ENCODE measurements at regions not wholly inside any gene's neighbourhood (a gene's known extent, or its start where the extent isn't known, plus 50 kb on each side); places are given as distances from the start of the nearest gene placed in this dataset.

GRCh38 chr3:107985496-107985895, 105.3 kb downstream of the CD47 start:
- 14 to 39% methylated on average over 4 of the region's 4 CpGs for WGBS, 2 donors
- no peak overlapping the region for H3K9ac ChIP-seq (ENCODE audit: insufficient read depth in 1 of 2, low read length in 2 of 2)
- ATAC-seq (ENCODE audit: insufficient read depth, low FRiP score) (no peak), DNase-seq (no peak)
- TF ChIP-seq, protein P1, sequence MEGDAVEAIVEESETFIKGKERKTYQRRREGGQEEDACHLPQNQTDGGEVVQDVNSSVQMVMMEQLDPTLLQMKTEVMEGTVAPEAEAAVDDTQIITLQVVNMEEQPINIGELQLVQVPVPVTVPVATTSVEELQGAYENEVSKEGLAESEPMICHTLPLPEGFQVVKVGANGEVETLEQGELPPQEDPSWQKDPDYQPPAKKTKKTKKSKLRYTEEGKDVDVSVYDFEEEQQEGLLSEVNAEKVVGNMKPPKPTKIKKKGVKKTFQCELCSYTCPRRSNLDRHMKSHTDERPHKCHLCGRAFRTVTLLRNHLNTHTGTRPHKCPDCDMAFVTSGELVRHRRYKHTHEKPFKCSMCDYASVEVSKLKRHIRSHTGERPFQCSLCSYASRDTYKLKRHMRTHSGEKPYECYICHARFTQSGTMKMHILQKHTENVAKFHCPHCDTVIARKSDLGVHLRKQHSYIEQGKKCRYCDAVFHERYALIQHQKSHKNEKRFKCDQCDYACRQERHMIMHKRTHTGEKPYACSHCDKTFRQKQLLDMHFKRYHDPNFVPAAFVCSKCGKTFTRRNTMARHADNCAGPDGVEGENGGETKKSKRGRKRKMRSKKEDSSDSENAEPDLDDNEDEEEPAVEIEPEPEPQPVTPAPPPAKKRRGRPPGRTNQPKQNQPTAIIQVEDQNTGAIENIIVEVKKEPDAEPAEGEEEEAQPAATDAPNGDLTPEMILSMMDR (IDR thresholded peaks at IDR 0.05; ENCODE audit: control extremely low read depth, extremely low read depth), result no peak
- H3K36me3 ChIP-seq (ENCODE audit: control insufficient read depth in 4 of 4, insufficient read depth in 4 of 4, low read length in 4 of 4), result no peaks in the 10 kb centered on the region
- peaks cover 11 to 65% (median 45%) of the 10 kb centered on the region in 5 donors for H3K4me1 ChIP-seq (ENCODE audit: control insufficient read depth in 5 of 5, insufficient read depth in 5 of 5, low read length in 5 of 5)
- no peak overlapping the region for H3K4me3 ChIP-seq
- H3K27ac ChIP-seq (ENCODE audit: low read depth in 1 of 2, low read length in 1 of 2), result no peak overlapping the region
- H3K9me3 ChIP-seq (ENCODE audit: control insufficient read depth in 4 of 4, insufficient read depth in 3 of 4, low read length in 3 of 4), result peaks cover 0 to 1% (median 0%) of the 10 kb centered on the region in 4 donors
- no peaks in the 10 kb centered on the region for H3K27me3 ChIP-seq (ENCODE audit: control insufficient read depth in 3 of 3, insufficient read depth in 3 of 3, low read length in 2 of 3)

DNA sequence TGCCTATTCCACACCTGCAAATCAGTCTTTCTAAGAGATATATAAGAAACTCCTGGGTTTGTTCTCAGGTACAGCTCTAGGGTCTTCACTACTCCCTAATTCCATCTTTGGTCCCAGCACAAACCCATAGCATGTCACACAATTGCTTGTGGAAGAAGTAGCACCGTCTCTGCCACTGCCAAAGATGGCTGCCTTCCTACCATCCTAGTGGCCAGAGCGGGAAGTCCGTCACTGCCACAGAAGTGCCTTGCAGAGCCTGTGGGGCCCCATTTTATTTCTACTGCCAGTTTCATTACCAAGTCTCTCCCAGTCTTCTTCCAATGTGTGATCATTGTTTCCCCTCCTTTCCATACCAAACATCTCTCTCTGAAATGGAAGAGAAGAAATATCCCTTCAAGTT, 107.6 kb downstream of the CD47 start:
- H3K4me1 ChIP-seq (ENCODE audit: control insufficient read depth in 5 of 5, insufficient read depth in 5 of 5, low read length in 5 of 5), result peaks cover 11 to 43% (median 33%) of the 10 kb centered on the region in 5 donors
- DNase-seq (no peak), ATAC-seq (ENCODE audit: insufficient read depth, low FRiP score) (no peak)
- no peaks in the 10 kb centered on the region for H3K36me3 ChIP-seq (ENCODE audit: control insufficient read depth in 4 of 4, insufficient read depth in 4 of 4, low read length in 4 of 4)
- H3K27me3 ChIP-seq (ENCODE audit: control insufficient read depth in 3 of 3, insufficient read depth in 3 of 3, low read length in 2 of 3), result no peaks in the 10 kb centered on the region
- no peak overlapping the region for H3K4me3 ChIP-seq
- no peak overlapping the region for H3K9ac ChIP-seq (ENCODE audit: insufficient read depth in 1 of 2, low read length in 2 of 2)
- 95 to 99% methylated on average over 3 of the region's 3 CpGs for WGBS, 2 donors
- TF ChIP-seq, protein P1 (IDR thresholded peaks at IDR 0.05; ENCODE audit: control extremely low read depth, extremely low read depth), result no peak
- peaks cover 0 to 1% (median 0%) of the 10 kb centered on the region in 4 donors for H3K9me3 ChIP-seq (ENCODE audit: control insufficient read depth in 4 of 4, insufficient read depth in 3 of 4, low read length in 3 of 4)
- no peak overlapping the region for H3K27ac ChIP-seq (ENCODE audit: low read depth in 1 of 2, low read length in 1 of 2)

DNA sequence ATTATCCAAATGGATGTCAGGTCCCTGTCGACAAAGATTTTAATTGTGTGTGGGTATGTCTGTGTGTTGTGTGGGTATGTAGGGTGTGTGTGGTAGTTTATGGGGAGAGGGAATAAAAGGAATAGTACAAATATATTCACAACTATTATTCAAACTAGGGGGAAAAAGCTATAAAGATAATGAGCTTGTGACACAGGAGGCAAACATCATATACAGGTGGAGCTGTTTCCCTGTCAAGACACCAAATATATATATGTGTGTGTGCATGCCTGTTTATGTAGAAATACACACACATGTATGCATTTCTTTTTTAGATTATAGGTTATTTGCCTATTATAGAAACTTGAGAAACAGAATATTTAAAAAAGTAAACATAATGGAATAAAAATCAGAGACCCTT, 108.7 kb downstream of the CD47 start:
- TF ChIP-seq, protein P1 (IDR thresholded peaks at IDR 0.05; ENCODE audit: control extremely low read depth, extremely low read depth), result no peak
- Histone ChIP-seq H3K9ac (ENCODE audit: insufficient read depth in 1 of 2, low read length in 2 of 2) (no peak overlapping the region), H3K36me3 (ENCODE audit: control insufficient read depth in 4 of 4, insufficient read depth in 4 of 4, low read length in 4 of 4) (no peaks in the 10 kb centered on the region), H3K27ac (ENCODE audit: low read depth in 1 of 2, low read length in 1 of 2) (peak overlapping the region in 1 of 2 donors; percentile 59), H3K9me3 (ENCODE audit: control insufficient read depth in 4 of 4, insufficient read depth in 3 of 4, low read length in 3 of 4) (peaks cover 0 to 1% (median 0%) of the 10 kb centered on the region in 4 donors), H3K4me1 (ENCODE audit: control insufficient read depth in 5 of 5, insufficient read depth in 5 of 5, low read length in 5 of 5) (peaks cover 9 to 32% (median 23%) of the 10 kb centered on the region in 5 donors), H3K27me3 (ENCODE audit: control insufficient read depth in 3 of 3, insufficient read depth in 3 of 3, low read length in 2 of 3) (no peaks in the 10 kb centered on the region), H3K4me3 (no peak overlapping the region)
- ATAC-seq (ENCODE audit: insufficient read depth, low FRiP score) (no peak), DNase-seq (no peak)
- 25 to 41% methylated on average over 1 of the region's 1 CpG for WGBS, 2 donors
